PC-9 (cell line): ENCODE measurements at regions not wholly inside any gene's neighbourhood (a gene's known extent, or its start where the extent isn't known, plus 50 kb on each side); places are given as distances from the start of the nearest gene placed in this dataset.
"Not testable (repeated sequence)": the region's sequence is repeated elsewhere in the genome, so short reads cannot be mapped to it uniquely, and the experiment has no call there.

Experiments
- BruUV-seq: library from RNA; stranded (reverse); fragments of 400-500 nt; replicated peaks from 2 replicates; lab custom pipeline; 2021; lab: Mats Ljungman, UMichigan
- CTCF ChIA-PET: fragments of 300-600 bp; sonication (Branson Sonifier 250); formaldehyde crosslinking; loops from one replicate; lab custom pipeline; 2022; ENCODE audit warnings: antibody characterized with exemption; lab: Charles Lee
- POLR2A ChIA-PET: fragments of 300-600 bp; sonication (Branson Sonifier 250); formaldehyde crosslinking; loops from one replicate; lab custom pipeline; 2022; ENCODE audit warnings: antibody characterized with exemption; ENCODE audit not compliant: unreplicated experiment; lab: Charles Lee
- DNase-seq, 2 experiments: peaks; one replicate each; pipeline versions ENCODE4 v3.0.0 to v3.0.0-alpha.2; 2015 to 2022; ENCODE audit warnings: mixed read lengths in 1 of 2
- H2AFZ ChIP-seq: fragments of 200-600 bp; sonication (generic); 2 replicates; pipeline ENCODE4 v1.8.1; 2017; ENCODE audit warnings: antibody characterized with exemption
- H3F3A ChIP-seq: fragments of 200-600 bp; sonication (generic); 2 replicates; pipeline ENCODE4 v1.8.1; 2017; ENCODE audit warnings: antibody characterized with exemption, mild to moderate bottlenecking, low read depth; ENCODE audit not compliant: insufficient read depth
- H3K27ac ChIP-seq: fragments of 200-600 bp; sonication (generic); 2 replicates; pipeline ENCODE4 v1.6.1; 2016; ENCODE audit warnings: mixed run types
- H3K27me3 ChIP-seq: fragments of 200-600 bp; sonication (generic); 2 replicates; pipeline ENCODE4 v1.6.1; 2016; ENCODE audit warnings: low read depth, mixed run types; ENCODE audit not compliant: insufficient read depth
- H3K36me3 ChIP-seq: fragments of 200-600 bp; sonication (generic); 2 replicates; pipeline ENCODE4 v1.6.1; 2016; ENCODE audit warnings: low read depth, mixed run types
- H3K4me1 ChIP-seq: fragments of 200-600 bp; sonication (generic); replicated peaks from 2 replicates; pipeline ENCODE4 v1.6.1; 2016; ENCODE audit warnings: mixed run types; ENCODE audit not compliant: insufficient read depth
- H3K4me2 ChIP-seq: fragments of 200-600 bp; sonication (generic); 2 replicates; pipeline ENCODE4 v1.6.1; 2017; ENCODE audit warnings: mixed run types
- H3K4me3 ChIP-seq: fragments of 200-600 bp; sonication (generic); 2 replicates; pipeline ENCODE4 v1.6.1; 2016; ENCODE audit warnings: mixed run types
- H3K79me2 ChIP-seq: fragments of 200-600 bp; sonication (generic); 2 replicates; pipeline ENCODE4 v1.6.1; 2017; ENCODE audit warnings: low read depth, mixed run types
- H3K9me2 ChIP-seq: fragments of 200-600 bp; sonication (generic); 2 replicates; pipeline ENCODE4 v1.8.1; 2017; ENCODE audit warnings: mild to moderate bottlenecking; ENCODE audit not compliant: insufficient read depth
- H3K9me3 ChIP-seq: fragments of 200-600 bp; sonication (generic); 2 replicates; pipeline ENCODE4 v1.8.1; 2016; ENCODE audit warnings: low read depth; ENCODE audit not compliant: insufficient read depth
- H4K20me1 ChIP-seq: fragments of 200-600 bp; sonication (generic); 2 replicates; pipeline ENCODE4 v1.8.1; 2017; ENCODE audit not compliant: insufficient read depth
- CTCF ChIP-seq: fragments of 200-600 bp; sonication (generic); conservative IDR thresholded peaks from 2 replicates; pipeline ENCODE4 v1.6.1; 2017; ENCODE audit warnings: mixed run types, antibody characterized with exemption, mild to moderate bottlenecking, moderate library complexity
- EZH2 ChIP-seq: fragments of 200-600 bp; sonication (generic); IDR thresholded peaks from 2 replicates; pipeline ENCODE4 v1.8.0; 2017; ENCODE audit warnings: antibody characterized with exemption, low read depth
- intact Hi-C: fragments of 100-400 bp; cut with micrococcal nuclease; formaldehyde crosslinking; loops from one replicate; pipeline ENCODE4 v1.10.0; 2022; ENCODE audit not compliant: unreplicated experiment

GRCh38 chr4:189221691-189222090 lies 719.0 kb upstream of the FRG1 start:
- H3K27ac ChIP-seq: no peak overlapping the region
- no peaks in the 10 kb centered on the region for H4K20me1 ChIP-seq
- TF ChIP-seq CTCF: no peak
- no peak for TF ChIP-seq EZH2
- H3K4me1 ChIP-seq: no peaks in the 10 kb centered on the region
- BruUV-seq: no TSS peak
- no peaks in the 10 kb centered on the region for H3K27me3 ChIP-seq
- no peaks in the 10 kb centered on the region for H3K79me2 ChIP-seq
- H3K4me3 ChIP-seq: no peak overlapping the region
- H3K9me3 ChIP-seq: no peaks in the 10 kb centered on the region
- CTCF ChIA-PET: no interaction called here
- POLR2A ChIA-PET: no interaction called here
- no peaks in the 10 kb centered on the region for H3F3A ChIP-seq
- intact Hi-C loops: no loop called here
- no peak overlapping the region for H3K4me2 ChIP-seq
- H2AFZ ChIP-seq: no peak overlapping the region
- DNase-seq: no peak
- H3K9me2 ChIP-seq: no peaks in the 10 kb centered on the region
- H3K36me3 ChIP-seq: no peaks in the 10 kb centered on the region

- TF ChIP-seq EZH2: no peak
- TF ChIP-seq CTCF: no peak
- no peak for DNase-seq
- Histone ChIP-seq H3K4me3 (no peak overlapping the region), H3K36me3 (no peaks in the 10 kb centered on the region), H2AFZ (no peak overlapping the region), H3K9me2 (no peaks in the 10 kb centered on the region), H3F3A (no peaks in the 10 kb centered on the region), H3K4me2 (no peak overlapping the region), H3K4me1 (no peaks in the 10 kb centered on the region), H3K27me3 (no peaks in the 10 kb centered on the region), H3K9me3 (no peaks in the 10 kb centered on the region), H3K79me2 (no peaks in the 10 kb centered on the region), H3K27ac (no peak overlapping the region), H4K20me1 (no peaks in the 10 kb centered on the region)
- POLR2A ChIA-PET: no interaction called here
- intact Hi-C loops: no loop called here
- CTCF ChIA-PET: no interaction called here
- BruUV-seq: no TSS peak
These were observed 711.9 kb upstream of the FRG1 start for GRCh38 chr4:189228726-189229125.

GRCh38 chr4:189232274-189232673 lies 708.4 kb upstream of the FRG1 start:
- intact Hi-C loops: no loop called here
- POLR2A ChIA-PET: no interaction called here
- Histone ChIP-seq H4K20me1 (no peaks in the 10 kb centered on the region), H3K79me2 (no peaks in the 10 kb centered on the region), H3K27me3 (no peaks in the 10 kb centered on the region), H3K36me3 (no peaks in the 10 kb centered on the region), H2AFZ (no peak overlapping the region), H3K4me3 (no peak overlapping the region), H3K27ac (no peak overlapping the region), H3K9me2 (no peaks in the 10 kb centered on the region), H3K4me2 (no peak overlapping the region), H3K4me1 (no peaks in the 10 kb centered on the region), H3K9me3 (no peaks in the 10 kb centered on the region), H3F3A (no peaks in the 10 kb centered on the region)
- no peak for DNase-seq
- CTCF ChIA-PET: no interaction called here
- no TSS peak for BruUV-seq
- TF ChIP-seq CTCF: no peak
- TF ChIP-seq EZH2: no peak

GRCh38 chr4:189233754-189234153 lies 706.9 kb upstream of the FRG1 start:
- H3K4me1 ChIP-seq, H3K36me3 ChIP-seq, CTCF ChIA-PET, H3K27me3 ChIP-seq, H4K20me1 ChIP-seq, H3K9me3 ChIP-seq, DNase-seq, POLR2A ChIA-PET, H3F3A ChIP-seq, H2AFZ ChIP-seq, H3K27ac ChIP-seq, H3K9me2 ChIP-seq, H3K4me3 ChIP-seq, H3K79me2 ChIP-seq, H3K4me2 ChIP-seq, intact Hi-C loops, BruUV-seq: not testable (repeated sequence)

- H3K79me2 ChIP-seq, H3K9me2 ChIP-seq, H3K4me1 ChIP-seq, CTCF ChIA-PET, BruUV-seq, H3K36me3 ChIP-seq, H3F3A ChIP-seq, H3K4me3 ChIP-seq, H3K9me3 ChIP-seq, H3K27me3 ChIP-seq, H3K27ac ChIP-seq, H2AFZ ChIP-seq, intact Hi-C loops, POLR2A ChIA-PET, DNase-seq, H3K4me2 ChIP-seq, H4K20me1 ChIP-seq: not testable (repeated sequence)
These were observed 705.7 kb upstream of the FRG1 start for GRCh38 chr4:189234948-189235347.
